ENCODE measurements at regions not wholly inside any gene's neighbourhood (a gene's known extent, or its start where the extent isn't known, plus 50 kb on each side); places are given as distances from the start of the nearest gene placed in this dataset.

DNA sequence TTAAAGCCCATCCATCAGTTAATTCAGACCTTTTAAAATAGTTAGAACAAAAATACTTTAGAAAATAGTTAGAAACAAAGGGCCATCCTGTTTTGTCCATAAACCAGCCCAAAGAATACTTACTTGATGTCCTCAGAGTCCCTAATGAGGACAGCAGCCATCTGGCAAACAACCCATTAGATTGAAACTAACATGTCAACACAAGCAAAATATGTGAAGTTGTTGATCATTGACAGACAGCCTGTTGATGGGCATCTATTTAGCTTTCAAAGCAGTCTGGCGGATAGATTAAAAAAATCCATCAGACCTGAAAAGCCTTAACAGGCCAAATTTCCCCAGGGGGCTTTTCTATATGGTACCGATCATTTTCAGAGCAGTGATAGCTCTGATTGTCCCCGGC is 154.2 kb upstream of the TSHZ2 start:
- TF ChIP-seq POLR2A (IDR thresholded peaks at IDR 0.05) = no peak
- TF ChIP-seq POLR2AphosphoS5 (IDR thresholded peaks at IDR 0.05) = no peak
- TF ChIP-seq, protein P1, sequence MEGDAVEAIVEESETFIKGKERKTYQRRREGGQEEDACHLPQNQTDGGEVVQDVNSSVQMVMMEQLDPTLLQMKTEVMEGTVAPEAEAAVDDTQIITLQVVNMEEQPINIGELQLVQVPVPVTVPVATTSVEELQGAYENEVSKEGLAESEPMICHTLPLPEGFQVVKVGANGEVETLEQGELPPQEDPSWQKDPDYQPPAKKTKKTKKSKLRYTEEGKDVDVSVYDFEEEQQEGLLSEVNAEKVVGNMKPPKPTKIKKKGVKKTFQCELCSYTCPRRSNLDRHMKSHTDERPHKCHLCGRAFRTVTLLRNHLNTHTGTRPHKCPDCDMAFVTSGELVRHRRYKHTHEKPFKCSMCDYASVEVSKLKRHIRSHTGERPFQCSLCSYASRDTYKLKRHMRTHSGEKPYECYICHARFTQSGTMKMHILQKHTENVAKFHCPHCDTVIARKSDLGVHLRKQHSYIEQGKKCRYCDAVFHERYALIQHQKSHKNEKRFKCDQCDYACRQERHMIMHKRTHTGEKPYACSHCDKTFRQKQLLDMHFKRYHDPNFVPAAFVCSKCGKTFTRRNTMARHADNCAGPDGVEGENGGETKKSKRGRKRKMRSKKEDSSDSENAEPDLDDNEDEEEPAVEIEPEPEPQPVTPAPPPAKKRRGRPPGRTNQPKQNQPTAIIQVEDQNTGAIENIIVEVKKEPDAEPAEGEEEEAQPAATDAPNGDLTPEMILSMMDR (IDR thresholded peaks at IDR 0.05) = no peak
- TF ChIP-seq EP300 (IDR thresholded peaks at IDR 0.05) = no peak

Data from gastroesophageal sphincter (tissue), 3 donors.